ENCODE measurements at regions not wholly inside any gene's neighbourhood (a gene's known extent, or its start where the extent isn't known, plus 50 kb on each side); places are given as distances from the start of the nearest gene placed in this dataset.

GRCh38 chr15:70319466-70319865, 221.7 kb upstream of the TLE3 start:
- no peak for ATAC-seq
- intact Hi-C loops (cut with DNase I) = no loop called here
- no peak for DNase-seq

GRCh38 chr15:70318594-70319465, 221.1 kb upstream of the TLE3 start:
- ATAC-seq (peak in 1 of 2 donors; percentile 14), DNase-seq (no peak)
- intact Hi-C loops (cut with DNase I) = no loop called here

- intact Hi-C loops (cut with DNase I) = no loop called here
- peak in 1 of 2 donors; percentile 69 for ATAC-seq
- DNase-seq = no peak
Measured at GRCh38 chr15:70316059-70316600, 218.4 kb upstream of the TLE3 start.

DNA sequence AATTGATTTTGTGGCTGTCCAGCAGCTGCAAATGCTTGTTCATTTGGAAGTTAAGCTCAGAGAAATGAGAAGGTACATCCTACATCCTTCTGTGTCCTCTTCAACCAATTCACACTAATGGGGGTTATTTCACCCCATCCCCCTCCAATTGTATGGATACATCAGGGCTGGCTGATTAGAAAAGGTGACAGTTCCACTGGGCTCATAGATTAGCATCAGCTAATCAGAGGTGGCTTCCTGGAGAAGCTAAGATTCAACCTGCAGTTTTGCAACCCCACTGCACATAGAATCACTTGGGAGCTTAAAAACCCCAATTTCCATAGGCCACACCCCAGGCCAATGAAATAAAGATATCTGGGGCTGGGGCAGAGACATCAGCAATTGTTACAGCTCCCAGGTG, 217.7 kb upstream of the TLE3 start:
- DNase-seq = no peak
- intact Hi-C loops (cut with DNase I) = no loop called here

GRCh38 chr15:70314688-70315087, 217.0 kb upstream of the TLE3 start:
- intact Hi-C loops (cut with DNase I) = no loop called here
- ATAC-seq (no peak), DNase-seq (no peak)

More for the DNA sequence above, 217.7 kb upstream of the TLE3 start:
- no peak for ATAC-seq

DNA sequence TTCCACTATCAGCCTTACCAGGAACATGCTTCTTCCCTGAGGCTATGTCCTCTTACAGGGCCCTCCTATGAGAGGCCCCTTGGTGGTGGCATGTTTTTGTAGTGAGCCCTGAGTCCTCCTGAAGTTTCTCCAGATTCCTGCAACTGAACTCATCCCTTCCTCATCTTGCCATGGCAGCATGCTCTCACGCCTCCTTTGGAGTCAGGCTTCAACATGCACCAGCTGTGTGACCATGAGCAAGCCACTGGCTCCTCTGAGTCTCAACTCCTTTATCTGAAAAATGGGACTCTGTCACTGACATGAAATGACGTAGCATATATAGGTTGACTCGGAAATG, 216.3 kb upstream of the TLE3 start:
- ATAC-seq (no peak), DNase-seq (no peak)
- intact Hi-C loops (cut with DNase I) = no loop called here

- intact Hi-C loops (cut with DNase I) = no loop called here
- DNase-seq (no peak), ATAC-seq (no peak)
Measured at GRCh38 chr15:70313099-70314017, 215.6 kb upstream of the TLE3 start.

DNA sequence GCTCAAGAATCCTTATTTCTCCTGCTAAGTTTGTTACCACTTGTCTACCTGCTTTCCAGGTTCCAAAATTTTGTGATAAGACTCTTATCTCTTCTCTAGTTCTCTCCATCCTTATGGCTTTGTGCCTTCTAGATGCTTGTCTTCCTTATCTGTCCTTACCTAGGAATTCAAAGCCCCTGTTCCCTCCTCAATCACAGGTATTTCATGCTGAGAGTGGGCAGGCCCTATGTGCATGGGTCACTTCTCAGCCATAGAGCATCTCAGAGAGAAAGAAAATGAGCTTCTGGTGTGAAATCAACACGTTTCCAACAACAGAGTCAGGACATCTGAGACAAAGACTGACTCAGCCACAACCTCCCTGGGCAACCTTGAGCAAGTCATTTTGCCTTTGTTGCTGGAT, 214.1 kb upstream of the TLE3 start:
- DNase-seq (no peak), ATAC-seq (no peak)
- intact Hi-C loops (cut with DNase I) = no loop called here

DNA sequence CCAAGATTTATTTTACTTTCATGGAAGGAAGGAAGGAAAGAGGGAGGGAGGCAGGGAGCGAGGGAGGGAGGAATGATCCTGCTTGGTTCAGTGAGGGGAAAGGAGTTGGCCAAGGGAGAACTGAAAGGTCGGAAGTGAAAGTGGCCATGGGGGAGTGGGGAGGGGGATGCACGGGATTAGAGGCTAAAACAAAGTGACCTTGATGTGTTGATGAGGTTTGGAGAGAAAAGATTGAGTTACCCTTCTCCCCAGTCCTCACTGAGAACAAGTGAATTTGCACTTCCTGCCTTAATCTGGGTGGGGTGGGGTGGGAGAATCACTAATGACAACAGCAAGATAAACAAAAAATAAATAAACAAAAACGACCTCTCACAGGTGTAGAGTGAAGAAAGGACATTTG, 212.0 kb upstream of the TLE3 start:
- intact Hi-C loops (cut with DNase I) = no loop called here
- DNase-seq = no peak
- no peak for ATAC-seq

- ATAC-seq = no peak
- intact Hi-C loops (cut with DNase I) = no loop called here
- DNase-seq = no peak
Measured at GRCh38 chr15:70308735-70309434, 211.2 kb upstream of the TLE3 start.

DNA sequence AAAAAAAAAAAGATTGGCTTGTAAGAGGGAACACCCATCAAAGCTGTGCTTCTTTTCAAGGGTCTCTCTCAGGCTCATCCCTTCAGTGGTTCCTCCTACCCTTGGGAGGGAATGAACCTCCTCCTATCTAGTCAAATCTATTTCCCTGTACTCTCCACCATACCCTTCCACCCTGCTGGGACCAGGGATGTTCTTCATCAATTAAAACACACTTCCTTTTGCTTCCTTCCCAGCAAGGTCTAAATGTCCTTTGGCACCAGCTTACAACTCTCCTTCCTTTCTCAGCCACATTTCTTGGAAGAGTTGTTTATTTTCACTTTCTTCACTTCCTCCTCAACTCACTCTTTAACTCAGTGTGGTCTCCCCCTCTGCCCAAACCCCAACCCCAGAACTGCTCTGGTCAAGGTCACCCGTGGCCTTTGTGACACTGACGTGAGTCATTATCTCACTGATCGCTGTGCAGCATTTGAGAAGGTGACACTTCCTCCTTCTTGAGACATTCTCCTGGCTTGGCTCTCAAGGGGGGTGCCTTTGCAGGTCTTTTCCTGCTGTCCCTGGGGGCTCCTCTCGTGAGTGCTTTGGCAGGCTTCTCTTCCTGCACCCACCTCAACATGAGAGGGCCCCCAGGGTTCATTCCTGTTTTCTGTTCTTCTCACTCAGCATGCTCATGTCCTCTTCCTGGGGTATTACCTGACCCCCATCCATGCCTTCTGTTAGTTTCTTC, 210.5 kb upstream of the TLE3 start:
- intact Hi-C loops (cut with DNase I) = no loop called here
- ATAC-seq (peak in 1 of 2 donors; percentile 18), DNase-seq (no peak)

DNA sequence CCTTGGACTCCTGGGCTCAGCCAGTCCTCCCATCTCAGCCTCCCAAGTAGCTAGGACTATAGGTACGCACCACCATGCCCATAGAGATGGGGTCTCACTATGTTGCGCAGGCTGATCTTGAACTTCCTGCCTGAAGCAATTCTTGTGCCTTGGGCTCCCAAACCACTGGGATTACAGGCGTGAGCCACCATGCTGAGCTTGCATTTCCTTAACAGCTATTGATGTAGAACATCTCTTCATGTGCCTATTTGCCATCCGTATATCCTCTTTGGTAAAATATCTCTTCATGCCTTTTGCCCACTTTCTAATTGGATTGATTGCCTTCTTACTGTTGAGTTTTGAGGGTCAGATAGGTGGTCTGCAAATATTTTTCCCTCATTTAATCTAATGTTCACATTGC, 208.9 kb upstream of the TLE3 start:
- DNase-seq (no peak), ATAC-seq (no peak)
- intact Hi-C loops (cut with DNase I) = no loop called here

- no peak for ATAC-seq
- DNase-seq = no peak
- intact Hi-C loops (cut with DNase I) = no loop called here
Measured at GRCh38 chr15:70306081-70306480, 208.4 kb upstream of the TLE3 start.

- intact Hi-C loops (cut with DNase I) = no loop called here
- ATAC-seq (no peak), DNase-seq (no peak)
Measured at GRCh38 chr15:70303981-70304380, 206.3 kb upstream of the TLE3 start.

GRCh38 chr15:70302360-70302759, 204.6 kb upstream of the TLE3 start:
- ATAC-seq (no peak), DNase-seq (no peak)
- intact Hi-C loops (cut with DNase I) = no loop called here

DNA sequence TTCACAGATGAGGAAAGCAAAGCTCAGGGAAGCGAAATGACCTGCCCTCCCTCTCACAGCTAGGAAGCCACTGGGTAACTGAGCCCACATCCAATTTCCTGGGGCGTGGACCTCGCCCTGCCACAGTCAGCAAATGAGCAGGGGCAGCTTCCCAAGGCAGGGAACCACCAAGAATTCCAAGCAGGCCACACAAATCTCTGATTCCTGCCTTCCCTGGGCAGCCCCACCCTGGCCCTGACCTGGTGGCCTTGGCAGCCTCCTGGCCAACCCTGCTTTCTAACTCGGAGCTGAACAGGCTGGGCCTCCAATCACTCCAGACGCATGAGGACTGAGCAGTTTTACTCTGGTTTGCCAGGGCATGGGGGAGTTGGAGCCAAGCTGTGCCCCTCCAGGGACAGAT, 203.7 kb upstream of the TLE3 start:
- DNase-seq = no peak
- no peak for ATAC-seq
- intact Hi-C loops (cut with DNase I) = no loop called here

DNA sequence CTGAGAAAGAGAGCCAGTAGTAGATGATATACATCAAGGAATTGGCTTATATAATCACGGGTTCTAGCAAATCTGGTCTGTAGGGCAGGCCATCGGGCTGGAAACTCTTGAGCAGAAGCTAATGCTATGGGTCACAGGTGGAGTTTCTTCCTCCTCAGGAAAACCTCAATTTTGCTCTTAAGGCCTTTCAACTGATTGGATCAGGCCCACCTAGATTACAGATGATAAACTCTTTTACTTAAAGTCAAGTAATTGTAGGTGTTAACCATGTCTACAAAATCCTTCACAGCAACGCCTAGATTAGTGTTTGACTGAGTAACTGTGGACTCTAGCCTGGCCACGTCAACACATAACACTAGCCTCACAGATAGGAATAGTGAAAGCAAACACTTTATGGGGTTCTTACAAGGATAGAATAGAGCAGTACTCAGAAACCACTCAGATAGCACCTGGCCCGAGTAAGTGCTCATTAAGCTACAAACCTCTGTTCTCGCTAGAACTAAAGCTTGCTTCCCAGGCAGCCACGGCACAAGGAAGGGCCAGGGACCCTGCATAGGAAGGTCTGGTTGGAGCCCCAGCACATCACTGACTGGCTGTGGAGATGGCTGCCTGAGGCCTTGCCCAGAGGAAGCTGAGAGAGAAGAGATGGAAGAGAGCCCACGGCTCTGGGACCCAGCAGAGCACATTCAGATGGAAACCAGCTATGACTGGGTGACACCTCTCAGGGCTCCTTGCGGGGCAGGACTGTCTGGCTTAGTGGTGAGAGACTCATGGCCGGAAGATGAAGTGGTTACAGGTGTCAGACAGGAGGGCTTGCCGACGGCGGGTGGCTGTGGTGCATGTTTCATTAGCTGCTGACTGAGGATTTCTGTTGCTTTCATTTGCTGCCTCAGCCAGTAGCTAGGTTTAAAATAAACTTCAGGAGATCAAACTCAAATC, 202.5 kb upstream of the TLE3 start:
- DNase-seq (no peak), ATAC-seq (peak; percentile 41 to 49)
- intact Hi-C loops (cut with DNase I) = no loop called here

All from left cardiac atrium (tissue), 4 donors.